ENCODE measurements at regions not wholly inside any gene's neighbourhood (a gene's known extent, or its start where the extent isn't known, plus 50 kb on each side); places are given as distances from the start of the nearest gene placed in this dataset.
A peak's percentile ranks its signal among the peaks of the same experiment; 100 is the strongest.

- no peak for ATAC-seq
- TF ChIP-seq PPARA (CRISPR knock-in tag; IDR thresholded peaks at IDR 0.05; ENCODE audit: borderline replicate concordance) (no peak), TCF4 (CRISPR knock-in tag; IDR thresholded peaks at IDR 0.05; ENCODE audit: borderline replicate concordance) (no peak), TSHZ2 (CRISPR knock-in tag; IDR thresholded peaks at IDR 0.05) (no peak), RARB (CRISPR knock-in tag; IDR thresholded peaks at IDR 0.05) (no peak), ZFP3 (CRISPR knock-in tag; IDR thresholded peaks at IDR 0.05) (no peak), GLIS3 (CRISPR knock-in tag; IDR thresholded peaks at IDR 0.05) (no peak), ZFP30 (CRISPR knock-in tag; IDR thresholded peaks at IDR 0.05) (no peak), OSR1 (CRISPR knock-in tag; IDR thresholded peaks at IDR 0.05) (no peak), CSRNP3 (CRISPR knock-in tag; IDR thresholded peaks at IDR 0.05) (no peak), ESRRG (CRISPR knock-in tag; IDR thresholded peaks at IDR 0.05) (no peak)
Measured at GRCh38 chr10:45238896-45239295, 76.5 kb downstream of the OR13A1 start.

GRCh38 chr10:45239642-45240041 lies 75.8 kb downstream of the OR13A1 start:
- TF ChIP-seq CSDC2 (CRISPR knock-in tag; IDR thresholded peaks at IDR 0.05) (no peak), POU6F1 (CRISPR knock-in tag; IDR thresholded peaks at IDR 0.05; ENCODE audit: borderline replicate concordance, low read depth) (no peak), CREB5 (CRISPR knock-in tag; IDR thresholded peaks at IDR 0.05; ENCODE audit: low read depth) (no peak)
- ATAC-seq = peak; percentile 53

GRCh38 chr10:45241865-45242520 lies 73.4 kb downstream of the OR13A1 start:
- no peak for ATAC-seq
- TF ChIP-seq ZFP30 (CRISPR knock-in tag; IDR thresholded peaks at IDR 0.05) (no peak), TSHZ2 (CRISPR knock-in tag; IDR thresholded peaks at IDR 0.05) (no peak), ZNF70 (CRISPR knock-in tag; IDR thresholded peaks at IDR 0.05) (no peak), OSR1 (CRISPR knock-in tag; IDR thresholded peaks at IDR 0.05) (no peak), CSRNP3 (CRISPR knock-in tag; IDR thresholded peaks at IDR 0.05) (no peak), ZC3H10 (CRISPR knock-in tag; IDR thresholded peaks at IDR 0.05) (no peak), BACH2 (CRISPR knock-in tag; IDR thresholded peaks at IDR 0.05; ENCODE audit: borderline replicate concordance) (no peak), CSDC2 (CRISPR knock-in tag; IDR thresholded peaks at IDR 0.05) (no peak), ESRRG (CRISPR knock-in tag; IDR thresholded peaks at IDR 0.05) (no peak), ARNTL (CRISPR knock-in tag; IDR thresholded peaks at IDR 0.05; ENCODE audit: borderline replicate concordance, low read depth) (no peak), ISL1 (CRISPR knock-in tag; IDR thresholded peaks at IDR 0.05) (no peak), POU6F1 (CRISPR knock-in tag; IDR thresholded peaks at IDR 0.05; ENCODE audit: borderline replicate concordance, low read depth) (no peak), ZFP3 (CRISPR knock-in tag; IDR thresholded peaks at IDR 0.05) (no peak), ZNF565 (CRISPR knock-in tag; conservative IDR thresholded peaks at IDR 0.05; ENCODE audit: low read depth) (no peak), TOX (CRISPR knock-in tag; IDR thresholded peaks at IDR 0.05; ENCODE audit: borderline replicate concordance) (no peak)
